ENCODE measurements at regions not wholly inside any gene's neighbourhood (a gene's known extent, or its start where the extent isn't known, plus 50 kb on each side); places are given as distances from the start of the nearest gene placed in this dataset.

DNA sequence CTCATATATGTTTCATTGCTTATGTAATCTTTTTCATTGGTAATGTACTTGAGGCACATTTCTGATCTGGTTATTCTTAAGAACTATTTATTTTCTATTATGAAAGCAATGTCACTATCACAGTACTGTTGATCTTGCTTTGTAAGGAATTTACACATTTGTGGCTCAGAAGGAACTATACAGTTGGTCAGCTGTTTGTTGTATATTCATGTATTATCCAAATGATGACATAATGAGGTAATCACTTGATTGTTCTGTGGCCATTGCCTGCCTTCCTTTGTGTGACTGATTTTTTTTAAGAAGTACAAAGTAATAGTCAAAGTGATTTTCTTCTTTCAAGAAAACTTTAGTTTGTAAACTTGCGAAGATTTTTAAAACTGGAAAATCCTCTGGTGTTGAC lies 399.9 kb downstream of the TMEM161B start:
- no peak for DNase-seq (ENCODE audit: low read depth)

DNA sequence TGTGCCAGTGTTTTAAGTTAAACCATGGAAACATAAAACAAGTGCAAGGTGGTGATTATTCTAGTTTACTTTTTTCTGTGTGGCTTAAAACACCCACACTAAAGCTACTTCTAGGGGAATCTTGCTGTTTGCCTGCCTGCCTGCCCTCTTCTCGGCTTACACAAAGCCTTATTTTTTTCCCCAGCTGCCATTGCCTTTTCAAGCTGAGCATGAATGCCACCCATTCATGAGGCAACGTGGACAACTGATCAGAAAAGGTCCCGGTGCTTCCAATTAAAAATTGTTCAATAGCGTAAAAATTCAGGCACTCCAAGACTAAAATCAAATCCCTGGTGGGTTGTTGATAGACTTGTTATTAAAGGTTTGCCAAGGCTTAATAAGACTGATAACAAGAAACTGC lies 401.4 kb downstream of the TMEM161B start:
- DNase-seq (ENCODE audit: low read depth): no peak

DNA sequence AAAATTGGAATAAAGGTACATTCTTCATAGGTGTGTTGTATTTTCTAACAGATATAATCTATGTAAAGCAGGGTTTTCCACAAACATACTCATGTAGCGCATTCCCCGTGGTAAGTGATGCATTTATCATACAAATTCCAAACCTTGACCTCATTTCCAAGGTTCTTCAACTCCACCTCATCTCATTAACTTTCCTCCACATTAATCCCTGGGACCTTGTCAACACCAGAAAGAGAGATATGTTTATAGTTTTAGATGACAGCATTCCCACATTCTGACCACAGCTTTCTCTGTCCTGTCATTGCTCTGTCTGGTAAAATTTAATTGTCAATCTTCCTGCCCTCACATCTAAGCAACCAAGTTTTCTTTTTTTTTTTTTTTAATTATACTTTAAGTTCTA lies 415.1 kb downstream of the TMEM161B start:
- DNase-seq (ENCODE audit: low read depth): no peak

DNA sequence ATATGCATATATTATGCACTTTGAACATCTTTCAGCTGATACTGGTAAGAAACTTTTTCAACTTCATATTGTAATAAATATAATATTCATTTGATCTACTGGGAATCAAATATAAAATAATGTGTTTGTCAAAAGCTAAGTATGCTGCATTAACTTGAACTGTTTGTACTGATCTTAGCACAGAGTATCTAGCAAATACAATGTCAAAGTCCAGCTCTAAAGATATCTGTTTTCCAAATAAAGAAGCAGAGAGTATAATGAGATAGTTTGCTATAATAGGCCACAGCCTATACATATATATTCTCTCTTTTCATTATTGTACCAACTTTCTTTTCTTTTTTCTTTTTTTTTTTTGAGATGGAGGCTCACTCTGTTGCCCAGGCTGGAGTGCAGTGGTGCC lies 417.0 kb downstream of the TMEM161B start:
- DNase-seq (ENCODE audit: low read depth): no peak

- no peak for DNase-seq (ENCODE audit: low read depth)
These were observed 417.8 kb downstream of the TMEM161B start for GRCh38 chr5:87850843-87851242.

GRCh38 chr5:87845734-87846133 lies 422.9 kb downstream of the TMEM161B start:
- DNase-seq (ENCODE audit: low read depth): no peak

GRCh38 chr5:87844866-87845265 lies 423.8 kb downstream of the TMEM161B start:
- DNase-seq (ENCODE audit: low read depth): no peak

GRCh38 chr5:87844449-87844848 lies 424.2 kb downstream of the TMEM161B start:
- no peak for DNase-seq (ENCODE audit: low read depth)

GRCh38 chr5:87836696-87837095 lies 424.0 kb upstream of the CCNH start:
- no peak for DNase-seq (ENCODE audit: low read depth)

GRCh38 chr5:87831499-87831898 lies 418.8 kb upstream of the CCNH start:
- no peak for DNase-seq (ENCODE audit: low read depth)

GRCh38 chr5:87829217-87829551 lies 416.5 kb upstream of the CCNH start:
- DNase-seq (ENCODE audit: low read depth): no peak

DNA sequence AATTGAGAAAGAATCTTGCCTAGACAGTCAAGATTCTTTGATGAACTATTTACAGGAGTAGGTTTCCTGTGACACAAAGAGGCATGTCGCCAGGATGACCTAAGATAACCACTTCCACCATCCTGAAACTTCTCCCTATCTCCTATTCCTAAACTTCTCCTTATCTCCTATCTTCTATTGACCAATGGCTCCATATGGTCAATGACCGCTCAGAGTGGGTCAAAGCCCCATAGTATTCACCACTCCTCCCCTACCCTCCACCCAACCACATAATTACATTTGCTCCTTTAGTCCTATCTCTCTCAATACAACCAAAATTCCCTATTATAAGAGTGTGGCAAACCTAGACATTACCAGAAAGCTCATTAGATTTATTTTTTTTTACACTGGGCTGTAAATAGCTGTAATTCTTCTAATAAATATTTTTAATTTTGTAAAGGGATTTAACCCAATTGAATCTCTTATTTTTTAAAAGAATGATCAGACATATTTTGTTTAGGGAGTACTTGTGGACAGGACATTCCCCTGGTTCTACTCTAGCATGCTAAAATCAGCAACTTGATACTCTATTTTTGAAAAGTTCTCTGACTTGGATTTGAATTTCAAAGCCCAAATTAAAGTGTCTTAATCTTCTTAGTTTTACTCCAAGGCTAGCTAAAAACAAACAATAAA lies 416.0 kb upstream of the CCNH start:
- DNase-seq (ENCODE audit: low read depth): no peak

GRCh38 chr5:87827539-87827938 lies 414.8 kb upstream of the CCNH start:
- DNase-seq (ENCODE audit: low read depth): no peak

GRCh38 chr5:87826507-87826906 lies 413.8 kb upstream of the CCNH start:
- DNase-seq (ENCODE audit: low read depth): no peak

GRCh38 chr5:87825583-87825982 lies 412.9 kb upstream of the CCNH start:
- DNase-seq (ENCODE audit: low read depth): no peak

- no peak for DNase-seq (ENCODE audit: low read depth)
These were observed 395.1 kb upstream of the CCNH start for GRCh38 chr5:87807783-87808182.

DNA sequence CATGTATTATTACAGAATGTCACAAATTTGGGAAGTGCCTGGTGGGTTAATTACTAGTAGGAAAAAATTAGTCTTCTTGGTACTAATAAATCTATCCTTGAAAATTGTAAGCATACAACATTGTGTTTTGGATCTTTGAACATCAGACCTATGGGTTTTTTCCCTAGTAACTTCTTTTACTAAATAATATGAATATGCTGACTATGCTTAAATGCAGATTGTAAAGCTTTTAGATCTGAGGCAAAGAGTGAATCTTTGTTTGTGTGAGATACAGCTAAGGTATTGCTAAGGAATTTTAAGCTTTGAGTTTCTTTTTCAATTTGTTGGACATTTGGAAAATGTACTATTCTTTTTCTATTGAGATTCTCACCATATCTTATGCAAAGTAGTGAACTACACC lies 390.6 kb upstream of the CCNH start:
- DNase-seq (ENCODE audit: low read depth): no peak

DNA sequence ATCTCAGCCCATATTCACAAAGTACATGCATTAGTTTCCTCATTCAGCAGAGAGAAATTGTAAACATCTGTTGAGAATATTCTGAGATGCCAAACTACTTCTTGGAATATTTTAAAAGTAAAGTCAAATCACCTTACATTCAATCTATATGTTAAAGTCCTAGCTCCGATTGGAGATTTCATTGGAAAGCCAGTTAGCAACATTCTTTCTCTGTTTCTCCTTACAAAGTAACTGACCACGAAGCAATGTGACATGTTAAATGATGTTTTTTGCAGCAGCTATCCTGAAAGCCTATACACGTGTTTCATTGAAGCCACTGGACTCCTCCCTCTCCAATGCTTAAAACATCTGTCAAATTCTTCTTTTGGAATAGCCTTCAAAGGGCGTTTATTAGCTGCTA lies 379.1 kb upstream of the CCNH start:
- DNase-seq (ENCODE audit: low read depth): no peak

- no peak for DNase-seq (ENCODE audit: low read depth)
These were observed 375.7 kb upstream of the CCNH start for GRCh38 chr5:87788416-87788815.

GRCh38 chr5:87787625-87788256 lies 375.0 kb upstream of the CCNH start:
- DNase-seq (ENCODE audit: low read depth): no peak

- DNase-seq (ENCODE audit: low read depth): no peak
These were observed 374.4 kb upstream of the CCNH start for GRCh38 chr5:87787086-87787485.

DNA sequence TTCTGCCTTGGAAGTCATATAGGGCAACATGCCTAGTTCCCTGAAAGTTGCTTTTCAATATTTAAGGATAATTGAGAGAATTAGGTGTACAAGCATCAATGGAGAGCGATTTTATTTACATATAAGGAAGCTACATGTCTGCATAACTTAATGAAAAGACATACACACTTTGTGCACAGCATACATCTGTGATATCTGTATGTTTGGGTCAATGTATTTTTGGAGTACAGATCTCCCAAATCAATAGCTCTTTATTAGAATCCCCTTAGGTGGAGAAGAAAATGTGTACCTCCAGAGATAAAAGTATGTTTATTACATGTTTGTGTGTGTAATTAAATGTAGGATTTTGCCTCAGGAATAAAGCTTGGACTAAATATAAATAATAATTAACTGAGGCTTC lies 373.7 kb upstream of the CCNH start:
- no peak for DNase-seq (ENCODE audit: low read depth)

DNA sequence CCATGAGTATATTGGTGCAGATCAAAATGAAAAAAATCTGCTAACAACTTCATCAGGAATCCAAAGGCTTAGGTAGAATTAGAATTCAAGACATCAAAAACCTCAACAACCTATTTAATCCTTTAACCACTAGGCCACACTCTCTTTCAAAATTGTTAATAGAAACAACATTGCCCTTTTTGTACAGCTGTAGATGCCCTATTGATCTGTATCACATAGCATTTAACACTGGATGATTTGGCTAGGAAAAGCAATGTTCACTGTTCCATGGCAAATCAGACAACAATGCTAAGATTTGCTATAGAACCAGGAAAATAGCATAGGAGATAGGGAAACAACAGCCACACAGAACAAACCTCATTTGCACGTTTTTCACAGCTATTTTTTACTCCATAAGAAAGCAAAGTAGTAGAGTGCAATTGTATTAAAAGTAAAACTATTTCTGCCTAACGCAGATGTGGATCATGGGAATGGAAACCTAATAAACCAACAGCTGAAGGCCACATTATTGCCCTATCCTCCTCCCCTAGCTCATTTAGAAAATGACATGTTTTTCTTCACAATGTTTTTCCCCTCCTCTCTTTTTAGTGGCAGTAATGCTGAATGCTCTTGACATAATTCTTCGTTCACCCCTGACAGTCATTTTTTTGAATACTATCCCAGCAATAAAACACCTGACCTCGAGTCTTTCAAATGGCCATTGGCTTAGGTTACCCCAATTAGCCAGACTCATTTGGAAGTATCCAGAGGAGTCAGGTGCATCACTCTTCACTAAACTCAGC lies 373.0 kb upstream of the CCNH start:
- DNase-seq (ENCODE audit: low read depth): no peak
